T follicular helper cell (primary cell): ENCODE measurements at regions not wholly inside any gene's neighbourhood (a gene's known extent, or its start where the extent isn't known, plus 50 kb on each side); places are given as distances from the start of the nearest gene placed in this dataset.

Experiments
- DNase-seq: peaks from one replicate; pipeline ENCODE4 v3.0.0-alpha.2; 2020; ENCODE audit warnings: low read depth

DNA sequence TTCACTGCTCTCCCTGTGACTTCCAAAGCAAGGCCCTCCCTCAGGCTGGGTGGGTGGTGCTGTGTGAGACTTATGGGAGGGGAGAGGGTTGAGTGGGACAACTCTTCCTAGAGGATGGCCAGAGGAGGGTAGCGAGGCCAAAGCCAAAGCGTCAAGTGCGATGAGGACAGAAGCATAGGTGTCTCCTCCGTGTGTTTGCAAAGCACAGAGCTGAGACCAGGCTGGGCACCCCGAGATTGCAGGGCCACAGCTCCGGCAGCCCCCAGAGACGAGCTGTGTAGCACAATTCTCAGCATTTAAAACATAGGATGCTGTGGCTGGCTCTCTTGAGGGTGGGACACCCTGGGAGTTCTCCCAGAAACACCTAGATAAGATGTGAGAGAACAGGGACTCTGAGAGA, 1374.5 kb downstream of the BRD1 start:
- no peak for DNase-seq

DNA sequence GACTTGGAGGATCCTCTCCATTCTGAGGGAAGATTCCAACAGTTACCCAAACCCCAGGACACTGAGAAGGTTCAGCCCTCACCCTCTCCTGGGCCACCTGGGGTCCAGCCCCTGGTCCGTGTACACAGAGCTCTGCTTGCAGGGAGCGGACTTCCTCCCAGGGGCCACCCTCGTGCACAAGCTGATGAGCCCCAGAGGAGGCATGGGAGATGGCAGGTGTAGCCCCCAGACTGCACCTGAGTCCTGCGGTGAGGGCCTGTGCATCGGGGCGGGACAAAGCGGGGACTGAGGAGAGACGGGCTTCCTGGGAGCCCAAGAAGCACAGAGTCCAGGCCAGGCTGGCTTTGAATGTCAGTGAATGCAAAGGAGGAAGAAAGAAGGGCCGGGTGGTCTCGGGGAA, 1374.9 kb downstream of the BRD1 start:
- no peak for DNase-seq

DNA sequence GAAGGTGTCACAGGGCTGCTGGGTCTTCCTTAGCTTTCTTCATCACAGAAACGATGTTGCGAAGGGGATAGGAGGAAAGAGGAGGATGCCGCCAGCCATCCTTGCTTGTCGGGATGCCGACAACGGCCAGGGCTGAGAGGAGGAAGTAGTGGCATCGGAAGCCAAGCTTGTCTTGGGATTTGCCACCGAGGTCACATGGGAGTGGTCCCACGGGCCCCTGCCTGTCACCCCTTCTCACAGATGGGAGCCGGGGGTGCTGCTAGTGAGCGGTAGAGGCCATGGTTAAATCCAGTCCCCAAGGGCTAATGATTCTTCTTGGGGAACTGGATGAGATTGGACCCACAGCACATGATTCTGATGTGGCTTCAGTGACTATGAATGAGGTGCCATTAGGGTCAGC, 1375.8 kb downstream of the BRD1 start:
- DNase-seq: no peak

DNA sequence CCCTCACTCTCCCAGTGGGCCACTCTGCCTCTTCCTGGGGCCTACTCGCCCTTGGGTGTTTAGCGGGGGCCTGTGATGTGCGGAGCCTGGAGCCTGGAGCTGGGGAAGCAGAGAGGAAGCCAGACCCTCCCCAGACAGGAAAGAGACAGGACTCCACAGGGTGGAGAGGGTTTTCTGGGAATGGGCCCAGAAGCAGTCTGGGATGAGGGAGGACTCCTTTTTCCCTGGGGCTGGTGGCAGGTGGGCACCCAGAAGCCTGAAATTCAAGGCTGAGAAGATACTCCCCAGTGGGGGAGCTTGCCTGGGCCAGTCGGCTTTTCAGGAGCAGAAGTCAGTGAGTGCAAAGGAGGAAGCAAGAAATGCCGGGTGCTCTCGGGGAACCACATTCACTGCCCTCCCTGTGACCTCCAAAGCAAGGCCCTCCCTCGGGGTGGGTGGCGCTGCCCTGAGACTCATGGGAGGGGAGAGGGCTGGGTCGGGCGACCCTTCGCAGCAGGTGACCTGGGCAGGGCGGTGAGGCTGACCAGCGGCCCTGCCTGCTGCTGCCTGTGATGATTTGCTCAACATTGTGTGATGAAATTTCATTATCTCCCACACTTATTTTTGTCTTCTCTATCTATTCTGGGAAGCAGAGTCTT, 1377.4 kb downstream of the BRD1 start:
- DNase-seq: no peak

DNA sequence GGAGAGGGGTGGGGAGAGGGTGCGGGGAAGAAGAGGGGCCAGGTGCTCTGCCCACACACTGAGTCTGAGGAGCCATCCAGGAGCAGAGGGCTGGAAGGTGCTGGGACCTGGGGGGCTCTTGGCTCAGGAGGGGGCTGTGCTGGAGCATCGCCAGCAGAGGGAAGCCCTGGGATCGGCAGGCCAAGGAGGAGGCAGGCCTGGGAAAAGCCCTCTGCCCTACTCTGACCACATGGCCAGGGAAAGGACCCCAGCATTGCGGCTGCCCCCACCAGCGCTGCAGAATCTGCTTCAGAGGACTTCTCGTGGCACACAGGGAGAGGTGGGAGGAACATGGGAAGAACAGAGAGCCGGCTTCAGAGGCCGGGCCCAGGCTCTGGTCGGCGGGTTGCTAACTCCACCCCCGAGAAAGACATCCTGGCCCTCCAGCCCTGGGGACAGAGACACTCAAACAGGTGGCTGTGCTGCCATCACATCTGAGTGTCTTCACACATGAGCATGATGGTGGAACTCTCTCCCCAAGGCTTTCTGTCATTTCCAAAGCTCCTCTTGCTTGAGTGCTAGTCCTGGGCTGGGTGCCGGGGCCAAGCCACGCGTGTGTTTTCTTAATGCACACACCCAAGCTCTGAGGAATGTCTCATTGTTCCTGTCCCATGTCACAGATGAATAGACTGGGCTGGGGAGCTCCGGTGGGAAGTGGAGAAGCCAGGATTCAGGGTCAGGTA, 1378.0 kb downstream of the BRD1 start:
- DNase-seq: no peak

DNA sequence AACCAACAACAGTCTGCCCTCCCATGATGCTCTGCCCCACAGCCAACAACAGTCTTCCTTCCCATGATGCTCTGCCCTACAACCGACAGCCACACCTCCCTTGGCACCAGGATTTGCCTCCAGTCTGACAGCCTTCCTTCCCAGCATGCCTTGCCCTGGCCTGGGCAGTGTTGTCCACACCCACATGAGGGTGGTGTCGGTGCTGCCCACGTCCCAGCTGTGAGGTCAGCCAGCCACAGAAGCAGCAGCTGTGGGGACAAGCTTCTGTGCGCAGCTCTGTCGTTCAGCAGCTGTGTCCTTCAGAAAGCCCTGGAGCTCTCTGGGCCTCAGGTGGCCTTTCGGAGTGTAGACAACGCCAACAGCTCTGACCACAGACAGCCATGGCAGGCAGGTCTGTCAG, 1378.9 kb downstream of the BRD1 start:
- DNase-seq: no peak

DNA sequence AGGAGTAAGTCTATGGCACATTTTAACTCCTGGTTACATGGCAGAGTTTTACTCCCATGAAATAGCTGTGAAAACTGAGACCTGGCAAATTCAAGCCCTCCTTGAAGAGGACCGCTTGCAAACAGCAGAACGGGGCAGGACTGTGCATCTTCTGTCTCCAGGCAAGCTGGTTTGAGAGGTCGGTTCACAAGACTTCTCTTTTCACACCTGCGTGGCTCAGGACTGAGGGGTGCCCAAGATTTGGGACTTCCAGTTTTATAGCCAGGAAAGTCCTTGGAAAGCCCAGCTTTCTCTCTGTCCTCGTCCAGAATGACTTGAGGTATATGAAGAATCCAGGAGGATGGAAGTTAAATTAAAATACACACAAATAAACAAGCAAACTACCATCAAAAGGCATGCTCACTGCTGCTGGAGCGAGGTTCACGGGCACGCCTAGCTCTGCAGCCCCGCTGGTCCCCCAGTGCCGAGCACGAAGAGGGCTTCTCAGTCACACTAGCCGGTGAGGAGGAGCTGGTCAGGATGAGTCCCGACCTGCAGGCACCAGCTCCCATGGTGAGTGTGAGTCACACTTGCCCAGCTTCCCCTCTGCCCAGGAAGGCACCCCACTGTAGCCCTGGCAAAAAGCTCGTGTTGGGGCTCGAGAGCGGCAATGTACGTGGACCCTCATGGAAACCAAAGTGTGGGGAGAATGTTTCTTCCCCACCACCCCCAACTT, 1382.4 kb downstream of the BRD1 start:
- no peak for DNase-seq

DNA sequence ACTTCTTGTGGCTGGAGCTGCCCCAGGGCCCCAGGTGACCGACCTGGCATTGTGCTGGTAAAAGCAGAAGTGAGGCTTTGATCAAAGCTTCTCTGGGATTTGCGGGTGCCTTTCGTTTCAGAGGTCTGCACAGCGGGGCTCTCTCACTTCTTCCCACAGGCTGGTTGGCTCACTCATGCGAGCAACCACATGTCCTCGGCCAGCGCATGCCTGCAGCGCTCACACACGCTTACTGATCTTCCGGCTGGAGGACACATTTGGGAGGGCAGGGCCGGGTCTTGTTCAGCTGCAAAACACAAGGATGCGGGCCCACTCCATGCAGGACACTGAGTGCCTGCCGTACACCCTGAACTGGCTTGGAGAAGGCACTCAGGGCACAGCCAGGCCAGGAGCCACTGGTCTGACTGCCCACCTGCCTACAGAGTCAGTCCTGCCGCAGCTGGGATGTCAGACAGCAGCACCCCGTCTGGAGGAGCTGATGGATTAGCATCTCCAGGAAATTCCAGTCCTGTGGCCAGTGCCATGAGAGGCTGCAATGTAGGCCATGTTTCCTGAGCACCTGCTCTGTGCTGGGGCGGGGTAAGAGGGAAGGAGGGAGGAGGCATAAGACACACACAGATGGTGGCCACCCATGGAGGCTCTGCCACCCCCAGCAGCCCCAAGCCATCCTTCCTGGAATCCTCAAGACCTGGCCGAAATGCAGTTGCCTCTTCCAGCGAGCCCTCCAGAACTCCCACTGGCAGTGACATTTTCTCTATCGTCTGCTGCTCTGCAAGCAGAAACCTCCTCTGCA, 1383.2 kb downstream of the BRD1 start:
- DNase-seq: no peak

DNA sequence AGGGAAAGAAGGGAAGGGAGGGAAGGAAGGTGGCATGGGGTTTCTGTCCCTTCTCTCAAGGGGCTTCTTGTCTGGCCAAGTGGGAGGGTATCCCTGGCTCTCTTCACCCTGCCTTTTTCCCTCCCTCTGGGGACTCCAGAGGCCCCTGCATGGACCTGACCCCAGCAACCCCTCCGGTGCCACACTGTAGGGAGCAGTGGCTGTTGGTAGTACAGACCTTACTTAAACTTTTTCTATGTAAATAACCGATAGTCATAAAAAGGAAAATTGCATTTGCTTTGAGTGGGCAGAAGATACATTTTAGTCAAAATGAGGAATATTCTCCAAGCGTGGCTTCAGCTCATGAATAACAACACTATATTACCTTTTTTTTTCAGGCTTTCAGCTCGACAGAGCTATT, 1384.0 kb downstream of the BRD1 start:
- DNase-seq: no peak

DNA sequence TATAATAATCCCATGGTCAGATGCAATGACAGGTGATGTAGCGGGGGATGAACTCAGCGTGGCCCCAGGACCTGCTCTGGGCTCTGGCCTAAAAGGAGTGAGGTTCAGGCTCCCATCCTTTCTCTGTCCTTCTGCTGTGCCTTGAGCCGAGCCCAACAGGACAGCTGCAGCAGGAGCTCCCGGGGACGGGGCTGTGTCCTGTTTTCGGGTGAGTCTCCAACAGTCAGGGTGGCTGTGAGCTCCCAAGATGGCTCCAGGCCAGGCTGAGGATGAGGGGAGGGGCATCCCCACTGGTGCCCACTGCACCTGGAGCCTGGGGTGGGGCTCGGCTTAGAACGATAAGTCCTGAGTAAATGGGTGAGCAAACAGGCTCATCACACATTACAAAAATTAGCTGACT, 1385.0 kb downstream of the BRD1 start:
- DNase-seq: no peak

DNA sequence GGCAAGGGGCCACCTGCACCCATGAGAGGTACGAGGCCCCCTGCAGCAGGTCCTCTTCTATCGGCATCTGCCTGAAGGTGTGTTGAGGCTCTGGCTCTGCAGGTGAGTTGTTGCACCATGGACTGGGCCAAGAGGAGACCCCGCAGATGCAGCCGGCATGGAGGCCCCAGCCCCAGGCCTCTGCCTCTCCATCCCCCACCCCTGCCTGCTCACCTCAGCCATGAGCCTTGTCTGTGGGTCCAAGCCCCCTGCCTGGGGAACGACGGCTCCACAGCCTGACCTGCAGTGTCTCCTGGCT, 1386.2 kb downstream of the BRD1 start:
- DNase-seq: no peak

DNA sequence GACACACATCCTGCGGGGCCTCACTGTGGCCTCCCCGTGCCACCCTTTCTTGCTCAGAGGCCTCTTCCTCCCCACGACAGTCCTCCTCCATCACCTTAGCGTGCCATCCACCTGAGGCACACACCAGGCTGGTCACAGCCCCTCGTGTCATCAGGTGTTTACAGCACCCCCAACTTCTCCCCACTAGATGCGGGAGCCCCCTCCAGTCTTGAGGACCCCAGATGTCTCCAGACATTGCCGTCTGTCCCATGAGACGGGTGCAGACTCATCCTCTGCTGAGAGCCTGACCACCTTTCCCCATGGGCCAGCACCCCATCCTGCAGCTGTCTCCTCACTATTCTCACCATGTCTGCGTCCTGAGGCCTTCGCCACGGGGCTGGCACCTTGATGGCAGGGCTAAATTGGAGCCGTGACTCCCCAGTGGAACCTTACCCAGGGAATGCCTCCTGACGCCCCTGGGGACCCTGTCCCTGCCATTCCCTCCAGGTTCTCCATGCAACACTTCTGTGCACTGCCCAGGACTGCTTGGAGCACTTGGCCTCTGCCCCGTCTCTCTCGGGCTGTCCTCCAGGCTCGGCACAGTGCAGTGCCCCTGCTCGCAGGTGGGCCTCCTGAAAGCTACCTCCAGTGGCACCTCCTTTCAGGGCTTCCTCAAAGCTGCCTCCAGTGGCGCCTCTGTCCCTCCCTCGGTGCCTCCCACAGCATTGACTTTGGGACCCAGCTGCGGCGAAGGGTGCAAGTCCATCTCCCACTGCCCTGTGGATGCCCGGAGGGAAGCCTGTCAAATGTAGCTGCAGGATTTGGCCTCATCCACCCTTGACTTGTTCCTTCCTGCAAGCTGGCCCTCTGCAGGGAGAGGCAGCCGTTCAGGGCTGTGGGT, 1386.8 kb downstream of the BRD1 start:
- DNase-seq: no peak

DNA sequence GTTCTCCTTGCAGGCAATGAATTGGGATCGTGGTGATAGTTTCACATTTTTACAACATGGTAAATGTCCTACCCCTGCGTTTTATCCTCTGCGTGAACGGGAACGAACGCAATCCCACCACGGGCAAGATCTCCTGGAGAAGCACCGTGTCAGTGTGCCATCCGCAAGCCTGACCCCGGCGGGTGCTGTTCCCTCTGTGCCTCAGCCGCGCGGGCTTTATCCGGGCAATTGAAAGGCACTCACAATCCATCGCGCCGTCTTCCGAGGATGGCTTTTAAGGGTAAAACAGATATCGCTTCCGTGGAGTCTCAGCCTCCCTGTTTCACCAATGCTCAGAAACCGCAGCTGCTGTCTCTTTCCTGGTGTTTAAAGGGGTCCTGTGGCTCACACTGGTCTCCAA, 1387.5 kb downstream of the BRD1 start:
- no peak for DNase-seq

DNA sequence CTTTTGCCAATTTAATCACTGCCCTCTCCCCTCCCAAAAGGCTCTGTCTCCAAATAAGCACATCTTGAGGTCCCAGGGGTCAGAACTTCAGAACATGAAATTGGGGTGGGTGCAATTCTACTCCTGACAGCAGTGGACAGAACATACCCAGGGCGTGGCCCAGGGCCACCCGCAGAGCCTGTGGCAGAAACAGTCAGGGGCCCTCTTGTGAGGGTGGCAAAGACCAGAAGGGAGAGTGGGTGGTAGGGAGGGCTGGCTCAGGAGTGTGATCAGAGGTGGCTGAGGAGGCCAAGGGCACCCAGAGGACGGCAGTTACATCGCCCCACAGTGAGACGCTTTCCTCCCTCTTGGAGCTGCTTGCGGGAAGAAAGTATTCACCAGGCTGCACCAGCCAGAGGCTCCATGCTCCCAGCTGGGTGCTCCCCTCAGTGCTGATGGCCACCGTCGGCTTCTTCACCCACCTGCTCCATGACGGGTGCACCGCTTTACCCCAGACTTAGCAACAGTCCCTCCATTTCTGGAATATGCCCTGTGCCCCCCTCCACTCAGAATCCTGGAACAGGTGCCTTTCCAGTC, 1388.0 kb downstream of the BRD1 start:
- no peak for DNase-seq

DNA sequence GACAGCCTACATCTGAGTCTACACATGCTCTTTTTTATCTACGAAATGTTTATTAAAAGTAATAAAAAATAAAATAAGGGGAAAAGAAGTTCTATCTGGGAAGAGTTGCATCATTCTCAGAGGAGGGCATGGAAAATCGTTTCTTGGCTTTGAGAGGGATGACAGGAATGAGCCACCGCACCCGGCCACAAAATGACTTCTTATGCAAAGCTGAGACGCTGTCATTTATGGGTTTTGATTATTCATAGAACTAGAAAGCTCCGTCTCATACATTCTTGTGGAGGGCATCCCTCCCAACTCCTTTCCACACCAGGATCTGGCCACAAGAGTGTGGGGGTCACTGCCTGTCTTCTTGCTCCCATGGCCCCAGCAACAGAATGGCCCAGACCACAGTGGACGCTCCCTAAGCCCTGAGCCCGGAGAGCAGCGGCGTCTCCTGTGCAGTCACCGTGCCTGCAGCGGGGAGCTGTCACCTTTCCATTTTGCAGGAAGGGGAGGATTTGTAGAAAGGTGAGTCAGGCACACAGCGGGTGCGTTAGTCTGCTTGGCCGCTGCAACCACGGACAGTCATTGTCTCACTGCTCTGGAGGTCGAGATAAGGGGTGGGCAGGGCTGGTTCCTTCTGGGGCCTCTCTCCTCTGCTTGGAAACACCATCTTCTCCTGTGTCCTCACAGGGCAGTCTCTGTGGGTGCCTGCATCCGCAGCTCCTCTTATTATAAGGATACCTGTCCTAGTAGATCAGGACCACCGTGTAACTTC, 1388.7 kb downstream of the BRD1 start:
- no peak for DNase-seq

DNA sequence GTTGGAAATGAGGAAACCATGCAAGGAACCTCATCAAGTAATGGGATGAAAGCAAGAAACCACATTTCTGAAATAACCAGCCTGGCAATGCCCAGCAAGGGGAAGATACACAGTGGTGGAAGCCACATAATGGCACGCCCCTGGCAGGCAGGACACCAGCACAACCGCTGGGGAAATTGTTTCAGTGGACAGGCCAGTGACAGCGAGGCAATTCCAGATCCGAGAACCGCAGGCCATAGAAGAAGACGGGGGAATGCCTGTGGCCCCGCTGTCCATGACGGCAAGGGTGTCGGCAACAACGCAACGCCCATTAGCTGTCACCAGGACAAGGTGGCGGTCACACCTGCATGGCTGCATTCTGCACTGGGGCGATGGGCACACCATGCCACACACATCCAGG, 1389.6 kb downstream of the BRD1 start:
- no peak for DNase-seq

DNA sequence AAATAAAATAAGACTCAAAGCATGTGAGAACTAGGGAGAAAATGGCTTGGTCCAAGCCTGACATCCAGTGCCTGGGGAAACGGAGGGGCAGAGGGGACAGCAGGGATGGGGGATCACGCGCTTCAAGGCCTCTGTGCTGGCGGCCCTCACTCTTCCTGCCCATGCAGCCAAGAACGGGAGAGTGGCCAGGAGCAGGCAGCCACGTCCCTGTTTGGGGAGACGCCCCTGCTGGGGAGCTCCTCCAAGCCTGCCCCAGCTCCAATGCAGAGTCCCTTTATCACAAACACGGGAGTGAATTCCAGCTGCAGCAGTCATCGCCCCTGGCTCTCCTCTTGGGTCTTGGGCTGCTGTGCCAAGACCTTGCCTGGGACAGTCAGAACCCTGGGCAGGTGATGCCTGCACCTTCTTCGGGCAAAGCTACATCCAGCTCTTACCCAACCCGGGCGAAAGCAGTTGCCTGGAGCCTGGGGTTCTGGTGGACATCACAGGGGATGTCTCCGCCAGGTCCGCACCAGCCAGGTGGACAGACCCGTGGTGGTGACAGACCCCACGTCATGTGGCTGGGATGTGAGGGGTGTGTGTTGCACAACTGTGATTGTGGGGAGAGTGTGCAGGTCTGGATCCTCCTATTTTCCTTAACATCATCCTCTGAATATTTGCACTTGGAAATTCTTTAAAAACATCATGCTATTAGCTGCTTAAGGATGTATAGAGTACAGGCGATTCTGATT, 1391.3 kb downstream of the BRD1 start:
- DNase-seq: no peak

DNA sequence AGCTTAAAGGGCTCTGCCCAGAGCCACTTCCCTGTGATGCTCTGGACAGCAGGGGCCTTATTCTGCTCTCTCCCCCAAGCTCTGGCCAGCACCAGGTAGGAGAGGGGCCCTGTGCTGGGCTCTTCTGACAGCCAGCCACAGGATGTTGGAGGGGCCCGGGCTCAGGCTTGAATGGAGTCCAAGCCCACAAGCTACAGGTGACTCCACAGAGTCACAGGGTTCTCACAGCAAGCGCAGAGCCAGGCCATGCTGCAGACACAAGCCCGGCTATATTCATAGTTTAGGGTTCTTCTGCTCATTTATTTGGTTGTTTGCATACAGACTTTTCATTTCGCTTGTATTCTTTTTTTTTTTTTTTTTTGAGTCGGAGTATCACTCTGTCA, 1392.8 kb downstream of the BRD1 start:
- DNase-seq: no peak

DNA sequence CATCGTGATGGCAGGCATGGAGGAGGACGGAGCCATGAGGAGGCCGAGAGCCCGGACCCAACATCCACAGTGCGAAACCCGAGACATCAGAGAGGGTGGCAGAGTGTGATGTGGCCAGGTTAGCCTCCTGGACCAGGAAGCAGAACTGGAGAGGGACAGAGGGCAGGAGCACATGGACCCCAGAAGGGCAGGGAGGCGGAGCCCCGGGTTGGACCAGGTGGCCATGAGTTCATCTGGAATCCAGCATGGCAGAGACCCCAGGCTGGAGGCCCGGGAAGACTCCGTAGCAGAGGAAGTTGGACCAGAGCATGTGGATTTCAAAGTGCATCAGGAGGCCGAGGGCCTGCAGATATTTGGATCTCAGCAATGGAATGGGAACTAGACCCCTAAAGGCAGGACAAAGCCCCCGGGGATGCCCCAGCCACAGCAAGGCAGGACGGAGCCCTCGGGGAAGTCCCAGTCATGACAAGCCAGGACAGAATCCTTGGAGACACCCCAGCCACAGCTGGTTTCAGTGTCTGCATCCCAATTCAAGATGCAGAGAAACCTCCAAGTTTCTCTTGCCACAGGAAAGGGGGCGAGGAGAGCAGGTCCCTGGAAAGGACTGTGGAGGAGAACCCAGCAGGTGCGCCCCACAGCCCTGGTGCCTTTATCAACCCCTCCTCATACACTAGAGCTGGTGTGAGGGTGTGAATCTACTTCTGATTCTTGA, 1393.4 kb downstream of the BRD1 start:
- DNase-seq: no peak
